ENCODE measurements at regions not wholly inside any gene's neighbourhood (a gene's known extent, or its start where the extent isn't known, plus 50 kb on each side); places are given as distances from the start of the nearest gene placed in this dataset.

DNA sequence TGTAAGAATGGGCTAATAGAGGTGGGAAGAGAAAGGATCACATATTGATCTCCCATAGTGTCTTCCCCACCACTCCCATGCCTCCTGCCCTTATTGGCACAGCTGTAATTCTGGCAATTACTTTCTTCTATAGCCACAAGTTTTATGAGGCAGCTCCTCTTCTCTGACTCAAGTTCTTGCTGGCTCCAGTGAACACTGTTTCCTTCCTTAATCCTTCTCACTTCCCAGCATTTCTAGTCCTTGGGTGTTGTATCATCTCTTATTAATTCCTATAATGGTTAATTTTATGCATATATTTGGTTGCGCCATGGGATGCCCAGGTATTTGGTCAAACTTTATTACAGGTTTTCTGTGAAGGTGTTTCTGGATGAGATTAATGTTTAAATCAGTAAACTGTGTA, 103.3 kb downstream of the MRPL39 start (continued):
- TF ChIP-seq ZNF341 (tag by site-specific recombination; IDR thresholded peaks at IDR 0.05; ENCODE audit: low read depth) (no peak), ZNF155 (tag by site-specific recombination; IDR thresholded peaks at IDR 0.05) (no peak), YY2 (tag by site-specific recombination; IDR thresholded peaks at IDR 0.05) (no peak), KLF1 (tag by site-specific recombination; IDR thresholded peaks at IDR 0.05) (no peak), KLF7 (tag by site-specific recombination; IDR thresholded peaks at IDR 0.05; ENCODE audit: borderline replicate concordance) (no peak), ZNF24 (tag by site-specific recombination; IDR thresholded peaks at IDR 0.05) (no peak), KLF8 (tag by site-specific recombination; IDR thresholded peaks at IDR 0.05) (no peak), SP3 (tag by site-specific recombination; IDR thresholded peaks at IDR 0.05) (no peak)
- TF ChIP-seq, protein P1, sequence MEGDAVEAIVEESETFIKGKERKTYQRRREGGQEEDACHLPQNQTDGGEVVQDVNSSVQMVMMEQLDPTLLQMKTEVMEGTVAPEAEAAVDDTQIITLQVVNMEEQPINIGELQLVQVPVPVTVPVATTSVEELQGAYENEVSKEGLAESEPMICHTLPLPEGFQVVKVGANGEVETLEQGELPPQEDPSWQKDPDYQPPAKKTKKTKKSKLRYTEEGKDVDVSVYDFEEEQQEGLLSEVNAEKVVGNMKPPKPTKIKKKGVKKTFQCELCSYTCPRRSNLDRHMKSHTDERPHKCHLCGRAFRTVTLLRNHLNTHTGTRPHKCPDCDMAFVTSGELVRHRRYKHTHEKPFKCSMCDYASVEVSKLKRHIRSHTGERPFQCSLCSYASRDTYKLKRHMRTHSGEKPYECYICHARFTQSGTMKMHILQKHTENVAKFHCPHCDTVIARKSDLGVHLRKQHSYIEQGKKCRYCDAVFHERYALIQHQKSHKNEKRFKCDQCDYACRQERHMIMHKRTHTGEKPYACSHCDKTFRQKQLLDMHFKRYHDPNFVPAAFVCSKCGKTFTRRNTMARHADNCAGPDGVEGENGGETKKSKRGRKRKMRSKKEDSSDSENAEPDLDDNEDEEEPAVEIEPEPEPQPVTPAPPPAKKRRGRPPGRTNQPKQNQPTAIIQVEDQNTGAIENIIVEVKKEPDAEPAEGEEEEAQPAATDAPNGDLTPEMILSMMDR (tag by site-specific recombination; IDR thresholded peaks at IDR 0.05) = no peak

DNA sequence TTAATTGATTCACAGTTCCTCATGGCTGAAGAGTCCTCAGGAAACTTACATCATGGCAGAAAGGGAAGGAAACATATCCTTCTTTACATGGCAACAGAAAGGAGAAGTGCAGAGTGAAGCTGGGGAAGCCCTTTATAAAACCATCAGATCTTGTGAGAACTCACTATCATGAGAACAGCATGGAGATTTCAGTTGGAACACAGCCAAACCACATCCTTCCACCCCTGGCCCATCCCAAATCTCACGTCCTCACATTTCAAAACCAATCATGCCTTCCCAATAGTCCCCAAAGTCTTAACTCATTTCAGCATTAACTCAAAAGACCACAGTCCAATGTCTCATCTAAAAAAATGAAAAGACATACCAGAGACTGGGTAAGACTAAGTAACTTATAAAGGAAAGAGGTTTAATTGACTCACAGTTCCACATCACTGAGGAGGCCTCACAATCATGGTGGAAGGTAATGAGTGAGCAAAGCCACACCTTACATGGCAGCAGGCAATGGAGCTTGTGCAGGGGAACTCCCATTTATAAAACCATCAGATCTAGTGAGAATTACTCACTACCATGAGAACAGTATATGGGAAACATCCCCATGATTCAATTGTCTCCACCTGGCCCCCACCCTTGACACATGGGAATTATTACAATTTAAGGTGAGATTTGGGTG, 105.2 kb downstream of the MRPL39 start:
- ChIA-PET POLR2A (no interaction called here), CTCF (no interaction called here)
- TF ChIP-seq GLI2 (tag by site-specific recombination; IDR thresholded peaks at IDR 0.05; ENCODE audit: borderline replicate concordance, low read depth) = no peak
- TF ChIP-seq SALL2 (tag by site-specific recombination; IDR thresholded peaks at IDR 0.05; ENCODE audit: borderline replicate concordance) = no peak
- TF ChIP-seq ZNF266 (tag by site-specific recombination; IDR thresholded peaks at IDR 0.05; ENCODE audit: low read depth) = no peak
- TF ChIP-seq, protein P2, sequence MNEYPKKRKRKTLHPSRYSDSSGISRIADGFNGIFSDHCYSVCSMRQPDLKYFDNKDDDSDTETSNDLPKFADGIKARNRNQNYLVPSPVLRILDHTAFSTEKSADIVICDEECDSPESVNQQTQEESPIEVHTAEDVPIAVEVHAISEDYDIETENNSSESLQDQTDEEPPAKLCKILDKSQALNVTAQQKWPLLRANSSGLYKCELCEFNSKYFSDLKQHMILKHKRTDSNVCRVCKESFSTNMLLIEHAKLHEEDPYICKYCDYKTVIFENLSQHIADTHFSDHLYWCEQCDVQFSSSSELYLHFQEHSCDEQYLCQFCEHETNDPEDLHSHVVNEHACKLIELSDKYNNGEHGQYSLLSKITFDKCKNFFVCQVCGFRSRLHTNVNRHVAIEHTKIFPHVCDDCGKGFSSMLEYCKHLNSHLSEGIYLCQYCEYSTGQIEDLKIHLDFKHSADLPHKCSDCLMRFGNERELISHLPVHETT (tag by site-specific recombination; IDR thresholded peaks at IDR 0.05) = no peak
- no peak for TF ChIP-seq WT1 (tag by site-specific recombination; IDR thresholded peaks at IDR 0.05)
- no peak for TF ChIP-seq ZNF24 (tag by site-specific recombination; IDR thresholded peaks at IDR 0.05)
- TF ChIP-seq, protein P3, sequence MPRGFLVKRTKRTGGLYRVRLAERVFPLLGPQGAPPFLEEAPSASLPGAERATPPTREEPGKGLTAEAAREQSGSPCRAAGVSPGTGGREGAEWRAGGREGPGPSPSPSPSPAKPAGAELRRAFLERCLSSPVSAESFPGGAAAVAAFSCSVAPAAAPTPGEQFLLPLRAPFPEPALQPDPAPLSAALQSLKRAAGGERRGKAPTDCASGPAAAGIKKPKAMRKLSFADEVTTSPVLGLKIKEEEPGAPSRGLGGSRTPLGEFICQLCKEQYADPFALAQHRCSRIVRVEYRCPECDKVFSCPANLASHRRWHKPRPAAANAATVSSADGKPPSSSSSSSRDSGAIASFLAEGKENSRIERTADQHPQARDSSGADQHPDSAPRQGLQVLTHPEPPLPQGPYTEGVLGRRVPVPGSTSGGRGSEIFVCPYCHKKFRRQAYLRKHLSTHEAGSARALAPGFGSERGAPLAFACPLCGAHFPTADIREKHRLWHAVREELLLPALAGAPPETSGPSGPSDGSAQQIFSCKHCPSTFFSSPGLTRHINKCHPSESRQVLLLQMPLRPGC (tag by site-specific recombination; IDR thresholded peaks at IDR 0.05) = no peak
- TF ChIP-seq BCL11B (tag by site-specific recombination; IDR thresholded peaks at IDR 0.05; ENCODE audit: low read depth) = no peak
- no peak for TF ChIP-seq ZNF530 (tag by site-specific recombination; IDR thresholded peaks at IDR 0.05; ENCODE audit: low read depth)
- no peak for TF ChIP-seq ZNF777 (tag by site-specific recombination; IDR thresholded peaks at IDR 0.05; ENCODE audit: borderline replicate concordance)
- no peak for TF ChIP-seq ZNF837 (tag by site-specific recombination; IDR thresholded peaks at IDR 0.05)
- no peak for TF ChIP-seq MEIS1 (CRISPR knock-in tag; IDR thresholded peaks at IDR 0.05; ENCODE audit: borderline replicate concordance)
- no peak for TF ChIP-seq ZFP37 (tag by site-specific recombination; IDR thresholded peaks at IDR 0.05)
- TF ChIP-seq, protein P4, sequence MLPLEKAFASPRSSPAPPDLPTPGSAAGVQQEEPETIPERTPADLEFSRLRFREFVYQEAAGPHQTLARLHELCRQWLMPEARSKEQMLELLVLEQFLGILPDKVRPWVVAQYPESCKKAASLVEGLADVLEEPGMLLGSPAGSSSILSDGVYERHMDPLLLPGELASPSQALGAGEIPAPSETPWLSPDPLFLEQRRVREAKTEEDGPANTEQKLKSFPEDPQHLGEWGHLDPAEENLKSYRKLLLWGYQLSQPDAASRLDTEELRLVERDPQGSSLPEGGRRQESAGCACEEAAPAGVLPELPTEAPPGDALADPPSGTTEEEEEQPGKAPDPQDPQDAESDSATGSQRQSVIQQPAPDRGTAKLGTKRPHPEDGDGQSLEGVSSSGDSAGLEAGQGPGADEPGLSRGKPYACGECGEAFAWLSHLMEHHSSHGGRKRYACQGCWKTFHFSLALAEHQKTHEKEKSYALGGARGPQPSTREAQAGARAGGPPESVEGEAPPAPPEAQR (tag by site-specific recombination; IDR thresholded peaks at IDR 0.05) = no peak
- TF ChIP-seq ZNF843 (tag by site-specific recombination; IDR thresholded peaks at IDR 0.05) = no peak
- no peak for TF ChIP-seq ZNF660 (tag by site-specific recombination; IDR thresholded peaks at IDR 0.05)
- TF ChIP-seq, protein P5, sequence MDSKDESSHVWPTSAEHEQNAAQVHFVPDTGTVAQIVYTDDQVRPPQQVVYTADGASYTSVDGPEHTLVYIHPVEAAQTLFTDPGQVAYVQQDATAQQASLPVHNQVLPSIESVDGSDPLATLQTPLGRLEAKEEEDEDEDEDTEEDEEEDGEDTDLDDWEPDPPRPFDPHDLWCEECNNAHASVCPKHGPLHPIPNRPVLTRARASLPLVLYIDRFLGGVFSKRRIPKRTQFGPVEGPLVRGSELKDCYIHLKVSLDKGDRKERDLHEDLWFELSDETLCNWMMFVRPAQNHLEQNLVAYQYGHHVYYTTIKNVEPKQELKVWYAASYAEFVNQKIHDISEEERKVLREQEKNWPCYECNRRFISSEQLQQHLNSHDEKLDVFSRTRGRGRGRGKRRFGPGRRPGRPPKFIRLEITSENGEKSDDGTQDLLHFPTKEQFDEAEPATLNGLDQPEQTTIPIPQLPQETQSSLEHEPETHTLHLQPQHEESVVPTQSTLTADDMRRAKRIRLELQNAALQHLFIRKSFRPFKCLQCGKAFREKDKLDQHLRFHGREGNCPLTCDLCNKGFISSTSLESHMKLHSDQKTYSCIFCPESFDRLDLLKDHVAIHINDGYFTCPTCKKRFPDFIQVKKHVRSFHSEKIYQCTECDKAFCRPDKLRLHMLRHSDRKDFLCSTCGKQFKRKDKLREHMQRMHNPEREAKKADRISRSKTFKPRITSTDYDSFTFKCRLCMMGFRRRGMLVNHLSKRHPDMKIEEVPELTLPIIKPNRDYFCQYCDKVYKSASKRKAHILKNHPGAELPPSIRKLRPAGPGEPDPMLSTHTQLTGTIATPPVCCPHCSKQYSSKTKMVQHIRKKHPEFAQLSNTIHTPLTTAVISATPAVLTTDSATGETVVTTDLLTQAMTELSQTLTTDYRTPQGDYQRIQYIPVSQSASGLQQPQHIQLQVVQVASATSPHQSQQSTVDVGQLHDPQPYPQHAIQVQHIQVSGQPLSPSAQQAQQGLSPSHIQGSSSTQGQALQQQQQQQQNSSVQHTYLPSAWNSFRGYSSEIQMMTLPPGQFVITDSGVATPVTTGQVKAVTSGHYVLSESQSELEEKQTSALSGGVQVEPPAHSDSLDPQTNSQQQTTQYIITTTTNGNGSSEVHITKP (tag by site-specific recombination; IDR thresholded peaks at IDR 0.05) = no peak
- TF ChIP-seq ZNF610 (tag by site-specific recombination; IDR thresholded peaks at IDR 0.05; ENCODE audit: borderline replicate concordance) = no peak
- TF ChIP-seq ZFP41 (tag by site-specific recombination; IDR thresholded peaks at IDR 0.05; ENCODE audit: borderline replicate concordance) = no peak
- no peaks in the 10 kb centered on the region for H3K9me3 ChIP-seq (ENCODE audit: control insufficient read depth, insufficient read depth, low read depth, low read length)
- no peaks in the 10 kb centered on the region for H3K4me1 ChIP-seq (ENCODE audit: control insufficient read depth, insufficient read depth, low read length)
- H3K36me3 ChIP-seq (ENCODE audit: control insufficient read depth in 2 of 2, insufficient read depth in 1 of 2, low read length in 2 of 2) = no peaks in the 10 kb centered on the region
- H3K27ac ChIP-seq (ENCODE audit: extremely low read depth, low read depth, low read length) = no peak overlapping the region
- no peak overlapping the region for H3K4me3 ChIP-seq (ENCODE audit: low read depth, low read length)

Data from HEK293 (cell line).